C4-2B (cell line): ENCODE measurements at regions not wholly inside any gene's neighbourhood (a gene's known extent, or its start where the extent isn't known, plus 50 kb on each side); places are given as distances from the start of the nearest gene placed in this dataset.

Experiments used
- CTCF ChIP-seq: fragments of 450-650 bp; conservative IDR thresholded peaks from 2 replicates; pipeline ENCODE4 v1.5.1; 2017; ENCODE audit warnings: mild to moderate bottlenecking
- ZFX ChIP-seq: fragments of 450-650 bp; IDR thresholded peaks from 2 replicates; pipeline ENCODE4 v1.6.1; 2017

GRCh38 chr5:37916525-37916924, 76.7 kb upstream of the GDNF start:
- TF ChIP-seq CTCF (no peak), ZFX (no peak)
